GM19351 (cell line): ENCODE measurements at regions not wholly inside any gene's neighbourhood (a gene's known extent, or its start where the extent isn't known, plus 50 kb on each side); places are given as distances from the start of the nearest gene placed in this dataset.
"Not testable (repeated sequence)": the region's sequence is repeated elsewhere in the genome, so short reads cannot be mapped to it uniquely, and the experiment has no call there.

Experiments
- ATAC-seq: cut with Tn5 transposase; IDR thresholded peaks from one replicate; pipeline ENCODE4 v1.9.1; 2021; ENCODE audit warnings: mild to moderate bottlenecking, moderate library complexity; ENCODE audit not compliant: unreplicated experiment

GRCh38 chr5:163692091-163692490, 186.7 kb downstream of the MAT2B start:
- no peak for ATAC-seq

- peak; percentile 97 for ATAC-seq
These were observed 190.6 kb downstream of the MAT2B start for GRCh38 chr5:163695830-163696578.

GRCh38 chr5:163696579-163696887, 191.1 kb downstream of the MAT2B start:
- ATAC-seq = no peak

GRCh38 chr5:163706053-163706771, 200.8 kb downstream of the MAT2B start:
- ATAC-seq = no peak

GRCh38 chr5:163712011-163712410, 206.6 kb downstream of the MAT2B start:
- no peak for ATAC-seq

GRCh38 chr5:163718272-163718671, 212.9 kb downstream of the MAT2B start:
- no peak for ATAC-seq

GRCh38 chr5:163724305-163724704, 218.9 kb downstream of the MAT2B start:
- no peak for ATAC-seq

GRCh38 chr5:163727028-163727427, 221.6 kb downstream of the MAT2B start:
- peak; percentile 72 for ATAC-seq

- ATAC-seq = no peak
These were observed 224.9 kb downstream of the MAT2B start for GRCh38 chr5:163730206-163730756.

GRCh38 chr5:163731256-163731655, 225.8 kb downstream of the MAT2B start:
- ATAC-seq = no peak

GRCh38 chr5:163735069-163735468, 229.7 kb downstream of the MAT2B start:
- no peak for ATAC-seq

- no peak for ATAC-seq
These were observed 242.2 kb downstream of the MAT2B start for GRCh38 chr5:163747586-163747985.

GRCh38 chr5:163748934-163749333, 243.5 kb downstream of the MAT2B start:
- no peak for ATAC-seq

- not testable (repeated sequence) for ATAC-seq
These were observed 245.0 kb downstream of the MAT2B start for GRCh38 chr5:163750415-163750814.

- ATAC-seq = no peak
These were observed 250.1 kb downstream of the MAT2B start for GRCh38 chr5:163755505-163755904.

GRCh38 chr5:163756170-163756569, 250.8 kb downstream of the MAT2B start:
- no peak for ATAC-seq

GRCh38 chr5:163757344-163757743, 251.9 kb downstream of the MAT2B start:
- no peak for ATAC-seq

- ATAC-seq = no peak
These were observed 252.9 kb downstream of the MAT2B start for GRCh38 chr5:163758283-163758711.

GRCh38 chr5:163759000-163759704, 253.7 kb downstream of the MAT2B start:
- ATAC-seq = no peak

GRCh38 chr5:163760498-163760897, 255.1 kb downstream of the MAT2B start:
- no peak for ATAC-seq

GRCh38 chr5:163766936-163767670, 261.7 kb downstream of the MAT2B start:
- ATAC-seq = no peak
